ENCODE measurements at regions not wholly inside any gene's neighbourhood (a gene's known extent, or its start where the extent isn't known, plus 50 kb on each side); places are given as distances from the start of the nearest gene placed in this dataset.
A peak's percentile ranks its signal among the peaks of the same experiment; 100 is the strongest.

- Histone ChIP-seq H3F3A (replicated peaks; ENCODE audit: insufficient read depth) (peaks cover 4% of the 10 kb centered on the region), H3K9me3 (no peaks in the 10 kb centered on the region), H2AFZ (ENCODE audit: low read depth) (no peak overlapping the region), H3K9me2 (no peaks in the 10 kb centered on the region), H3K27me3 (ENCODE audit: insufficient read depth) (no peaks in the 10 kb centered on the region), H3K4me2 (peak overlapping the region; percentile 13; the same call in 1 of the 2 replicates), H3K4me1 (ENCODE audit: control insufficient read depth in 1 of 2, insufficient read depth in 2 of 2, low read depth in 1 of 2, low read length in 1 of 2) (peaks cover 11 to 13% of the 10 kb centered on the region in 2 experiments; a peak in 3 of 4 replicates), H4K20me1 (ENCODE audit: insufficient read depth) (no peaks in the 10 kb centered on the region), H3K4me3 (ENCODE audit: low read depth in 2 of 2, low read length in 1 of 2) (no peak overlapping the region), H3K27ac (ENCODE audit: low read depth in 2 of 2, low read length in 1 of 2) (peak overlapping the region; percentile 14 to 99; a peak in 3 of 4 replicates), H3K36me3 (replicated peaks in 1 of 2; ENCODE audit: control insufficient read depth in 1 of 2, insufficient read depth in 2 of 2, low read length in 1 of 2) (no peaks in the 10 kb centered on the region), H3K9ac (no peak overlapping the region), H3K79me2 (ENCODE audit: insufficient read depth) (no peaks in the 10 kb centered on the region)
- DNase-seq, result no peak
- ChIA-PET CTCF (interaction anchor here (1.0 to 1.5 kb wide), 5 partner anchors 9 to 142 kb away, joined by 3 to 4 read pairs (median 3); no protein-coding TSS in a partner anchor), POLR2A (interaction anchor here (0.6 to 1.4 kb wide), 2 partner anchors 78 to 84 kb away, joined by 3 to 5 read pairs; partner anchors contain the start of gene PHYHIPL)
- no peak for TF ChIP-seq FOXJ3 (CRISPR knock-in tag; IDR thresholded peaks at IDR 0.05)
- peak; percentile 48; the same call in 1 of the 2 replicates for TF ChIP-seq NFIC (IDR thresholded peaks at IDR 0.05; ENCODE audit: borderline replicate concordance)
- TF ChIP-seq, protein P1, sequence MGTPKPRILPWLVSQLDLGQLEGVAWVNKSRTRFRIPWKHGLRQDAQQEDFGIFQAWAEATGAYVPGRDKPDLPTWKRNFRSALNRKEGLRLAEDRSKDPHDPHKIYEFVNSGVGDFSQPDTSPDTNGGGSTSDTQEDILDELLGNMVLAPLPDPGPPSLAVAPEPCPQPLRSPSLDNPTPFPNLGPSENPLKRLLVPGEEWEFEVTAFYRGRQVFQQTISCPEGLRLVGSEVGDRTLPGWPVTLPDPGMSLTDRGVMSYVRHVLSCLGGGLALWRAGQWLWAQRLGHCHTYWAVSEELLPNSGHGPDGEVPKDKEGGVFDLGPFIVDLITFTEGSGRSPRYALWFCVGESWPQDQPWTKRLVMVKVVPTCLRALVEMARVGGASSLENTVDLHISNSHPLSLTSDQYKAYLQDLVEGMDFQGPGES (IDR thresholded peaks at IDR 0.05; ENCODE audit: low read depth, low read length), result no peak
Measured at GRCh38 chr10:59098387-59098786, 78.1 kb upstream of the PHYHIPL start.

GRCh38 chr10:59098831-59099452 lies 77.5 kb upstream of the PHYHIPL start:
- Histone ChIP-seq H3K9me2 (no peaks in the 10 kb centered on the region), H3K9ac (no peak overlapping the region), H3K9me3 (no peaks in the 10 kb centered on the region), H3K36me3 (replicated peaks in 1 of 2; ENCODE audit: control insufficient read depth in 1 of 2, insufficient read depth in 2 of 2, low read length in 1 of 2) (no peaks in the 10 kb centered on the region), H3K27ac (ENCODE audit: low read depth in 2 of 2, low read length in 1 of 2) (peak overlapping the region; percentile 14 to 99; a peak in 3 of 4 replicates), H3K4me2 (peak overlapping the region; percentile 13; the same call in 1 of the 2 replicates), H3K27me3 (ENCODE audit: insufficient read depth) (no peaks in the 10 kb centered on the region), H4K20me1 (ENCODE audit: insufficient read depth) (no peaks in the 10 kb centered on the region), H3K4me1 (ENCODE audit: control insufficient read depth in 1 of 2, insufficient read depth in 2 of 2, low read depth in 1 of 2, low read length in 1 of 2) (peaks cover 10 to 13% of the 10 kb centered on the region in 2 experiments; a peak in 2 of 4 replicates), H3K79me2 (ENCODE audit: insufficient read depth) (no peaks in the 10 kb centered on the region), H3F3A (replicated peaks; ENCODE audit: insufficient read depth) (peaks cover 4% of the 10 kb centered on the region), H3K4me3 (ENCODE audit: low read depth in 2 of 2, low read length in 1 of 2) (no peak overlapping the region; a peak in 1 of 4 replicates), H2AFZ (ENCODE audit: low read depth) (no peak overlapping the region)
- POLR2A ChIA-PET, result interaction anchor here (1.0 to 1.4 kb wide), 3 partner anchors 78 to 132 kb away, joined by 3 to 5 read pairs (median 3); partner anchors contain the start of gene PHYHIPL
- CTCF ChIA-PET, result interaction anchor here (0.9 to 1.5 kb wide), 8 partner anchors 9 to 143 kb away, joined by 3 to 4 read pairs (median 3); no protein-coding TSS in a partner anchor
- TF ChIP-seq GATA2 (CRISPR knock-in tag; IDR thresholded peaks at IDR 0.05), result peak; percentile 45
- no peak for TF ChIP-seq MXI1 (IDR thresholded peaks at IDR 0.05; ENCODE audit: low read depth, low read length)
- 0 out of 2 replicates have a peak, but pooled peaks have one; percentile 43 for TF ChIP-seq RFX5 (IDR thresholded peaks at IDR 0.05; ENCODE audit: low read length)
- TF ChIP-seq TEAD4 (IDR thresholded peaks at IDR 0.05; ENCODE audit: borderline replicate concordance, insufficient read depth), result no peak
- peak in 1 of 2 experiments; percentile 81; a peak in 2 of 4 replicates for TF ChIP-seq EP300 (IDR thresholded peaks at IDR 0.05; ENCODE audit: borderline replicate concordance in 1 of 2, low read depth in 1 of 2, low read length in 1 of 2)
- TF ChIP-seq RAD21 (IDR thresholded peaks at IDR 0.05; ENCODE audit: low read length), result peak; percentile 35; the same call in 1 of the 2 replicates
- no peak; the same call in 1 of the 2 replicates for TF ChIP-seq SMC3 (IDR thresholded peaks at IDR 0.05; ENCODE audit: low read depth, low read length)
- TF ChIP-seq FOXJ3 (CRISPR knock-in tag; IDR thresholded peaks at IDR 0.05), result peak; percentile 56; the same call in 1 of the 2 replicates
- TF ChIP-seq RCOR1 (IDR thresholded peaks at IDR 0.05; ENCODE audit: low read length), result peak; percentile 55; the same call in 1 of the 2 replicates
- peak; percentile 38 for TF ChIP-seq CHD2 (IDR thresholded peaks at IDR 0.05; ENCODE audit: low read length, partially characterized antibody)
- peak; percentile 92 for TF ChIP-seq TCF12 (IDR thresholded peaks at IDR 0.05)
- DNase-seq, result peak; percentile 55
- WGBS (ENCODE audit: low lambda C conversion rate), result 17% methylated on average over 4 of the region's 4 CpGs
